Endothelial cell (in vitro differentiated cells): ENCODE measurements at regions not wholly inside any gene's neighbourhood (a gene's known extent, or its start where the extent isn't known, plus 50 kb on each side); places are given as distances from the start of the nearest gene placed in this dataset.

Source experiments
- DNase-seq: peaks from one replicate; pipeline ENCODE4 v3.0.0; 2021; ENCODE audit warnings: low spot score
- H3K27ac Mint-ChIP-seq: one replicate; pipeline ENCODE4 v1.8.0; 2021; ENCODE audit warnings: mixed read lengths, inconsistent platforms; ENCODE audit not compliant: unreplicated experiment
- H3K27me3 Mint-ChIP-seq: one replicate; pipeline ENCODE4 v1.8.0; 2021; ENCODE audit warnings: mild to moderate bottlenecking, moderate library complexity, mixed read lengths, inconsistent platforms; ENCODE audit not compliant: unreplicated experiment
- H3K36me3 Mint-ChIP-seq: one replicate; pipeline ENCODE4 v1.8.0; 2021; ENCODE audit warnings: mild to moderate bottlenecking, low read depth, mixed read lengths, inconsistent platforms; ENCODE audit not compliant: unreplicated experiment
- H3K4me1 Mint-ChIP-seq: one replicate; pipeline ENCODE4 v1.8.0; 2021; ENCODE audit warnings: mild to moderate bottlenecking, mixed read lengths, inconsistent platforms; ENCODE audit not compliant: unreplicated experiment
- H3K4me3 Mint-ChIP-seq: one replicate; pipeline ENCODE4 v1.8.0; 2021; ENCODE audit warnings: mild to moderate bottlenecking, mixed read lengths, inconsistent platforms; ENCODE audit not compliant: unreplicated experiment
- H3K9me3 Mint-ChIP-seq: one replicate; pipeline ENCODE4 v1.8.0; 2021; ENCODE audit warnings: mixed read lengths, inconsistent platforms; ENCODE audit not compliant: unreplicated experiment
- TF ChIP-seq, protein P1 (sequence below): fragments of 200-600 bp; sonication (generic); IDR thresholded peaks from one replicate; pipeline ENCODE4 v1.5.0; 2021; ENCODE audit warnings: antibody characterized with exemption; ENCODE audit not compliant: unreplicated experiment

DNA sequence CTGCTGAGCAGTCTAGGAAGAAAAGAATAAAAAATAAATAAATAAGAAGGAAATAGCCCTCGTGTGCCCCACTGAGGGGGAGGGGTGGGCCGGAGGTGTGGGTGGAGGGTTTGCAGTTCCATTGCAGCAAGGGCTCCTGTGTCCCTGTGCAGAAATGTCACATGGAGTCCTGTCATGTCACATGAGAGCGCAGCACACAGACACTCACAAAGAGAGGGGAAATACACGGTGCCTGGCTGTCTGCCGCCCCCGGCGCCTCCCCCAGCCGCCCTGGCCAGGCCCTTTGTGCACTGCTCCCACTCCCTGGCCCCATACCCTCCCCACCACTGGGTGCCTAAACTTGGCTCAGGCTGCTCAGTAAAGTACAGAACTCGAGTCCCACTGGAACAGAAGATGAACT, 55.6 kb upstream of the SPTLC1 start:
- peaks cover 8% of the 10 kb centered on the region for H3K36me3 Mint-ChIP-seq
- H3K27ac Mint-ChIP-seq: no peak overlapping the region
- H3K27me3 Mint-ChIP-seq: peaks cover 7% of the 10 kb centered on the region
- peaks cover under 1% of the 10 kb centered on the region for H3K4me1 Mint-ChIP-seq
- DNase-seq: no peak
- TF ChIP-seq, protein P1, sequence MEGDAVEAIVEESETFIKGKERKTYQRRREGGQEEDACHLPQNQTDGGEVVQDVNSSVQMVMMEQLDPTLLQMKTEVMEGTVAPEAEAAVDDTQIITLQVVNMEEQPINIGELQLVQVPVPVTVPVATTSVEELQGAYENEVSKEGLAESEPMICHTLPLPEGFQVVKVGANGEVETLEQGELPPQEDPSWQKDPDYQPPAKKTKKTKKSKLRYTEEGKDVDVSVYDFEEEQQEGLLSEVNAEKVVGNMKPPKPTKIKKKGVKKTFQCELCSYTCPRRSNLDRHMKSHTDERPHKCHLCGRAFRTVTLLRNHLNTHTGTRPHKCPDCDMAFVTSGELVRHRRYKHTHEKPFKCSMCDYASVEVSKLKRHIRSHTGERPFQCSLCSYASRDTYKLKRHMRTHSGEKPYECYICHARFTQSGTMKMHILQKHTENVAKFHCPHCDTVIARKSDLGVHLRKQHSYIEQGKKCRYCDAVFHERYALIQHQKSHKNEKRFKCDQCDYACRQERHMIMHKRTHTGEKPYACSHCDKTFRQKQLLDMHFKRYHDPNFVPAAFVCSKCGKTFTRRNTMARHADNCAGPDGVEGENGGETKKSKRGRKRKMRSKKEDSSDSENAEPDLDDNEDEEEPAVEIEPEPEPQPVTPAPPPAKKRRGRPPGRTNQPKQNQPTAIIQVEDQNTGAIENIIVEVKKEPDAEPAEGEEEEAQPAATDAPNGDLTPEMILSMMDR: no peak
- no peaks in the 10 kb centered on the region for H3K9me3 Mint-ChIP-seq
- no peak overlapping the region for H3K4me3 Mint-ChIP-seq

DNA sequence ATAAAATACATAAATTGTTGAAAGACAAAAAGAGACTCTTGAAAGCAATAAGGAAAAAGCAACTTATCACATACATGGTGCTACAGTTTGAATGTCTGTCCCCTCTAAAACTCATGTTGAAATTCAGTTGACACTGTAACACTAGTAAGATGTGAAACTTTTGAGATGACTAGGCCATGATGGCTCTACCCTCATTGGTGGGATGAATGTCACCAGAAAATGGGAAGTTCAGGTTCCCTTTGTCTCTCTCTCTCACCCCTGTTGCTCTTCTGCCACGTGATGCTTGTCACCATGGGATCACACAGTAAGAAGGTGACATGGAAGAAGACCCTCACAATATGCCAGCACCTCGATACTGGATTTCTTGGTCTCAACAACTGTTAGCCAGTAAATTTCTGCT, 50.3 kb upstream of the SPTLC1 start:
- Mint-ChIP-seq H3K9me3 (no peaks in the 10 kb centered on the region), H3K27ac (no peak overlapping the region), H3K36me3 (peaks cover 4% of the 10 kb centered on the region), H3K27me3 (peaks cover 3% of the 10 kb centered on the region), H3K4me1 (no peaks in the 10 kb centered on the region), H3K4me3 (no peak overlapping the region)
- TF ChIP-seq, protein P1: no peak
- DNase-seq: no peak
